ENCODE measurements at regions not wholly inside any gene's neighbourhood (a gene's known extent, or its start where the extent isn't known, plus 50 kb on each side); places are given as distances from the start of the nearest gene placed in this dataset.

DNA sequence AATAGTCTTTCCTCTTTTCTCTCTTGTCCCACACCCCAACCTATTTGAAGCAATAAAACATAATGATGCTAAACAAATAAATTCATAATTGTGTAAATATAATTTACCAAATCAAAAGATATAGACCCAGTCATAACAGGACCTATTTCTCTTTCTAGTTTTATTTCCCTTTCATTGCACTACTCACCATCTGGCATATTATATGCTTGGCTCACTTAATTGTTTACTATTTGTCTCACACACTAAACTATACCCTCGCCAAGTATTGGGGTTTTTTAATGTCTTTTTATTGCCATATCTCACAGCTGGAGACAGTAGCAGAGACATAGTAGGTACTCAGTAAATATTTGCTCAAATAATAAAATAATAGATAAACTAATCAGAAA is 597.5 kb upstream of the PCDH15 start:
- POLR2A ChIA-PET = no interaction called here
- CTCF ChIA-PET = no interaction called here
- no peak for DNase-seq (ENCODE audit: extremely low spot score)
- TF ChIP-seq HDGF (IDR thresholded peaks at IDR 0.05; ENCODE audit: borderline replicate concordance) (no peak), CTBP1 (IDR thresholded peaks at IDR 0.05; ENCODE audit: borderline replicate concordance) (no peak), L3MBTL2 (conservative IDR thresholded peaks at IDR 0.05) (no peak), NFRKB (IDR thresholded peaks at IDR 0.05) (no peak), SUZ12 (IDR thresholded peaks at IDR 0.05) (no peak), ZNF384 (IDR thresholded peaks at IDR 0.05) (no peak), LEF1 (IDR thresholded peaks at IDR 0.05; ENCODE audit: borderline replicate concordance) (no peak), BHLHE40 (IDR thresholded peaks at IDR 0.05; ENCODE audit: borderline replicate concordance) (no peak), ELF4 (IDR thresholded peaks at IDR 0.05) (no peak), ARNT (IDR thresholded peaks at IDR 0.05) (no peak)

- ChIA-PET POLR2A (no interaction called here), CTCF (no interaction called here)
- TF ChIP-seq LEF1 (IDR thresholded peaks at IDR 0.05; ENCODE audit: borderline replicate concordance) (no peak), CTBP1 (IDR thresholded peaks at IDR 0.05; ENCODE audit: borderline replicate concordance) (peak; percentile 73; the same call in 1 of the 2 replicates), L3MBTL2 (conservative IDR thresholded peaks at IDR 0.05) (peak; percentile 63), ARNT (IDR thresholded peaks at IDR 0.05) (peak; percentile 47; the same call in 1 of the 2 replicates), FOXM1 (IDR thresholded peaks at IDR 0.05; ENCODE audit: borderline replicate concordance) (no peak), TARDBP (IDR thresholded peaks at IDR 0.05) (no peak), HDGF (IDR thresholded peaks at IDR 0.05; ENCODE audit: borderline replicate concordance) (no peak), FOXA1 (IDR thresholded peaks at IDR 0.05) (peak; percentile 36; the same call in 1 of the 2 replicates), ZNF384 (IDR thresholded peaks at IDR 0.05) (peak; percentile 83), NFRKB (IDR thresholded peaks at IDR 0.05) (no peak)
- TF ChIP-seq, protein P1, sequence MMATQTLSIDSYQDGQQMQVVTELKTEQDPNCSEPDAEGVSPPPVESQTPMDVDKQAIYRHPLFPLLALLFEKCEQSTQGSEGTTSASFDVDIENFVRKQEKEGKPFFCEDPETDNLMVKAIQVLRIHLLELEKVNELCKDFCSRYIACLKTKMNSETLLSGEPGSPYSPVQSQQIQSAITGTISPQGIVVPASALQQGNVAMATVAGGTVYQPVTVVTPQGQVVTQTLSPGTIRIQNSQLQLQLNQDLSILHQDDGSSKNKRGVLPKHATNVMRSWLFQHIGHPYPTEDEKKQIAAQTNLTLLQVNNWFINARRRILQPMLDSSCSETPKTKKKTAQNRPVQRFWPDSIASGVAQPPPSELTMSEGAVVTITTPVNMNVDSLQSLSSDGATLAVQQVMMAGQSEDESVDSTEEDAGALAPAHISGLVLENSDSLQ (IDR thresholded peaks at IDR 0.05) = peak; percentile 96
- DNase-seq (ENCODE audit: extremely low spot score) = peak; percentile 6
Measured at GRCh38 chr10:55397777-55398496, 596.9 kb upstream of the PCDH15 start.

DNA sequence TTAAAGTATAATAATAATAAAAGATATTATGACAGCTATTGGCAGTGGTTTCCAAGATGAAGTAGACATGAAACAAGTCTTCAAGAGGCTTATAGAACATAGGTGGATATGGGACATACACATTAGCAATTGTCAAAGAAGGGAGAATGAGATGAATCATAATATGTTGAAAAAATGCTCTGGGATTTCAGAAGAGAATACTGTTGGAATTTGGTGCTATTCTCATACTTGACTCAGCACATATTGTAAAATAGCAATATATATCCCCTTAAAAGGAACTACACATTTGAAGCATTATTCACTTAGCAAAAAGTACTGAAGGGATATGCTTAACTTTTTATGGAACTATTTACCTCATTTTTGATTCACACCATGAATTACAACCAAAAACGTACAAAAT is 577.2 kb upstream of the PCDH15 start:
- TF ChIP-seq ARNT (IDR thresholded peaks at IDR 0.05) (no peak), L3MBTL2 (conservative IDR thresholded peaks at IDR 0.05) (no peak), LEF1 (IDR thresholded peaks at IDR 0.05; ENCODE audit: borderline replicate concordance) (no peak), BHLHE40 (IDR thresholded peaks at IDR 0.05; ENCODE audit: borderline replicate concordance) (no peak), HDGF (IDR thresholded peaks at IDR 0.05; ENCODE audit: borderline replicate concordance) (no peak), SP1 (IDR thresholded peaks at IDR 0.05) (no peak)
- TF ChIP-seq, protein P1 (IDR thresholded peaks at IDR 0.05) = no peak
- no peak for DNase-seq (ENCODE audit: extremely low spot score)
- POLR2A ChIA-PET = no interaction called here
- CTCF ChIA-PET = no interaction called here

GRCh38 chr10:55374917-55375316 is 573.9 kb upstream of the PCDH15 start:
- ChIA-PET POLR2A (no interaction called here), CTCF (no interaction called here)
- DNase-seq (ENCODE audit: extremely low spot score) = no peak
- no peak for TF ChIP-seq ZNF384 (IDR thresholded peaks at IDR 0.05)
- no peak for TF ChIP-seq BHLHE40 (IDR thresholded peaks at IDR 0.05; ENCODE audit: borderline replicate concordance)
- no peak for TF ChIP-seq FOXM1 (IDR thresholded peaks at IDR 0.05; ENCODE audit: borderline replicate concordance)
- TF ChIP-seq, protein P1 (IDR thresholded peaks at IDR 0.05) = no peak
- TF ChIP-seq FOXK2 (IDR thresholded peaks at IDR 0.05) = no peak
- TF ChIP-seq ELF4 (IDR thresholded peaks at IDR 0.05) = no peak
- no peak for TF ChIP-seq NFRKB (IDR thresholded peaks at IDR 0.05)
- TF ChIP-seq TARDBP (IDR thresholded peaks at IDR 0.05) = no peak
- TF ChIP-seq HDGF (IDR thresholded peaks at IDR 0.05; ENCODE audit: borderline replicate concordance) = no peak
- no peak for TF ChIP-seq ARNT (IDR thresholded peaks at IDR 0.05)
- no peak for TF ChIP-seq LEF1 (IDR thresholded peaks at IDR 0.05; ENCODE audit: borderline replicate concordance)

DNA sequence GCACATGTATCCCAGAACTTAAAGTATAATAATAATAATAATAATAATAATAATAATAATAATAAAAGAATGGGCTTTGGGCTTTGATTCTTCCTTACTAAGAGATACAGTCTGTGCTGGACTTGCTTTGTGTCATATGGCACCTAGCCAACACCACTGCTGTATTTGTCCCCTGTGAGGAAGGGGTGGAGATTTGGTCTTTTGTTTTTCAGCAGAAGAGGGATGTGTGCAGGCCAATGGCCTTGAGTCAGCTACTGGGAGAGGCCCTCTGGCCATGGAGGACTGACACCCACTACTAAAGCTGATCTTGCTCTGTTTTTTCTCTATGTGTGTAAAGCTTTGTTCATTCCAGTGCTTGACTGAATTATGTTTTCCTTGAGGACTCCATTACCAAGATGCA is 573.0 kb upstream of the PCDH15 start:
- no peak for DNase-seq (ENCODE audit: extremely low spot score)
- CTCF ChIA-PET = no interaction called here
- POLR2A ChIA-PET = no interaction called here
- TF ChIP-seq NFRKB (IDR thresholded peaks at IDR 0.05) = no peak

DNA sequence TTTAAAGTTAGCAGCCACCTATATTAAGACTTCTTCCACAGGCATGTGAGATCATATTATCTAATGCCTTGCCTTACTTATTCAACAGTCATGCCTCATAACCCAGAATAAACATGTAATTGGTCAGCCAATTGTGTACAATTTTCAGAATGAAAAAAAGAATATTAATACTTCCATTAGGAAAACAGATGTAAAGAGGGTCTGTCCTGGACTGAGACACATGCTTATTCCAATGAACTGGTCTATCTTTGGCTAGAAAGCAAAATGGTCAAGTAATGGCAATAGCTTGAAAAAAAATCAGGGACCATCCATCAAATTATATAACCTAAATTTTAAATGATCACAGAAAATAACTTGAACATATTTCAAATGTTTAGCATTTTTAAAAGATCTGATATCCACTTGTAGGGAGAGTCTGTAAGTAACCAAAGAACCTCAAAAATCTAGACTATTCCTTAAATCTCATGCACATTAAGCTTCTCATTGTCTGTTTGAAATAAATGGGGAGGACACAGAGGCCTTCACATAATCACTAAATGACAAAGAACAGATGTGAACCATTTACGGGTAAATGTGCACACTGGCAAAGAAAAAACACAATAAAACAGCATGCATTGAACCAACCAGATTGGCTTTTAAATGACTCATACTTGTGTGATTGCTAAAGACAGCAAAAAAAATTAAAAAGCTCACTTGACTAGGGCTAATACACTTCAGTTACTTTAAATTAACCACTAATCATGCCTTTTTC is 568.8 kb upstream of the PCDH15 start:
- CTCF ChIA-PET = no interaction called here
- DNase-seq (ENCODE audit: extremely low spot score) = peak; percentile 9
- POLR2A ChIA-PET = no interaction called here
- TF ChIP-seq ELF4 (IDR thresholded peaks at IDR 0.05) (no peak), L3MBTL2 (conservative IDR thresholded peaks at IDR 0.05) (no peak), NFRKB (IDR thresholded peaks at IDR 0.05) (no peak), FOXK2 (IDR thresholded peaks at IDR 0.05) (no peak), ARNT (IDR thresholded peaks at IDR 0.05) (no peak), LEF1 (IDR thresholded peaks at IDR 0.05; ENCODE audit: borderline replicate concordance) (no peak), FOXM1 (IDR thresholded peaks at IDR 0.05; ENCODE audit: borderline replicate concordance) (no peak; the same call in 1 of the 2 replicates), CTBP1 (IDR thresholded peaks at IDR 0.05; ENCODE audit: borderline replicate concordance) (peak; percentile 91), HDGF (IDR thresholded peaks at IDR 0.05; ENCODE audit: borderline replicate concordance) (no peak), ZNF384 (IDR thresholded peaks at IDR 0.05) (peak; percentile 90)
- TF ChIP-seq, protein P1 (IDR thresholded peaks at IDR 0.05) = peak; percentile 81
